Hematopoietic multipotent progenitor cell treated with erythropoietin and hydrocortisone succinate and interleukin-3 and kit ligand, for 17 days (in vitro differentiated cells): ENCODE measurements at regions not wholly inside any gene's neighbourhood (a gene's known extent, or its start where the extent isn't known, plus 50 kb on each side); places are given as distances from the start of the nearest gene placed in this dataset.
"Not testable (repeated sequence)": the region's sequence is repeated elsewhere in the genome, so short reads cannot be mapped to it uniquely, and the experiment has no call there.

Experiments used
- DNase-seq: peaks from one replicate; pipeline ENCODE4 v3.0.0-alpha.2; 2015; ENCODE audit warnings: low spot score

DNA sequence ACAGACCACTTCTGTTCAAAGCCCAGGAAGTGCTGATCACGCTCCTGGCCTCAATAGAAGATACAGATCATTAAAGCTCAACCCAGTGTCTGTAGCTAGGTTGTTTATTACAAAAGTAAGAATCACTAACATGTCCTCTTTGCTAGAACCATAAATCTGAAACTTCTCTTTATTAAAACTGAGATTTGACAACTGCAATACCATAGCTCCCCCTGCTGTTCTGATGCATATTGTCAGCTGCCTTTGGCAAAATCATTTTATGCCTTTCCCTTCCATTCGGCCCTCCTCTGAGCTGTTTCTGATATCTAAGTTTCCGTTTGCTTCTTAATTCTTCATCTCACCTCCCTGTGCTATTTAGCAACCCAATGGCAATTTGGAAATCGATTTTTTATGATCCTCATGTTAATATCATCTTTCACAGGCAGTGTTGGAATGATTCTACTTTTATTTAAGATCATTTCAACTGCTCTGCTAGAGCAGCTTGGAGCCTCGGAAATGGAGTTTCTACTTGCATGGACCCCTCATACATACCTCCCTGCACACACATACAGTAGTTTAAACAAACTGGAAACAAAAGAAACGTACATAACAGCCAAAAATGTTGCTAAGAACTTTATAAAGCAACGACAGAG is 998.8 kb downstream of the MAT2B start:
- DNase-seq: peak; percentile 7

GRCh38 chr5:164505791-164506190 is 1000.4 kb downstream of the MAT2B start:
- DNase-seq: no peak

GRCh38 chr5:164518067-164518740 is 1012.8 kb downstream of the MAT2B start:
- no peak for DNase-seq

DNA sequence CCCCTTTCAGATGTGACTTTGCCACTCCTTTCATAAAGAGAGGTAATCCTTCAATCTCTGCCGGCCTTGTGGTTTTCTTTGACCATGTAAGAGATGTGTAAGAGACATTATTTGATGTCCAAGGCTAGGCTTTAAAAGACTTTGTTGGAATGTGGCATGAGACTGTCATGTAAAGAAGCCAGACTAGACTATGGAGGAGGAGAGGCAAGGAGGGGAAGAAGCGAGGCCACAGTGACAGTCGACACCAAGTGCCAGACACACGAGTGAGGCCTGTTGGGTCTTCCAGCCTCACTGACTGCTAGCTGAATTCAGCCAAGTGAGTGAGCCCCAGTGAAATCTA is 1013.3 kb downstream of the MAT2B start:
- DNase-seq: no peak

DNA sequence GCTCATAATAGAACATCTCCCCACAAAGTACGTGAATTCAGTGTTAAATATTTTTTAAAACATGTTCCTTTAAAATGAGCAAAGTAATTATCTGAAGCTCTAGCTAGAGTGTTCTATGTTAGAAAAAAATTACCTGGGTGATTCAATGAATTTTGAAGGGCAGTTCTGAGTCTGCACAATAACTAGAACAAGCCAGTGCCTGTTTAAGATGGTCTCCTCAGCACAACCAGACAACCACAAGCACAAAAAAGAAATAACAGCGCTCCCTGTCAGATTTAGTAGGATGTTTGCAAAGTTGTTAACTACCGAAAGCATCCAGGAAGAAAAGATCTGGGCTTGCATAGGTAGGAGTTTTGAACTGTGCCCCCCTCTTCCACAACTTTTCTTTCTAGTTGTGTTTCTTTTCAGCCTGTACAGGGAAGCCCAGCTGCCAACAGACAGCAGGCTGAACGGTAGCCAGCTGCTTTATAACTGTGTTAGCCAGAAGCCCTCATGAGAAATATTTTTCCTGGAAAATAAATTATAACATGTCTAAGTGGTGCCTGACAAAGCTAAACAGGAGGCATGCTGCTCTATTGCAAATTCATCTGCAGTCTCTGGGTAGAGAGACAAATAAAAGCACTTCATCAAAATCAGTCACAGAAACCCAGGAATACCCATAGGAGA is 1026.9 kb downstream of the MAT2B start:
- no peak for DNase-seq

DNA sequence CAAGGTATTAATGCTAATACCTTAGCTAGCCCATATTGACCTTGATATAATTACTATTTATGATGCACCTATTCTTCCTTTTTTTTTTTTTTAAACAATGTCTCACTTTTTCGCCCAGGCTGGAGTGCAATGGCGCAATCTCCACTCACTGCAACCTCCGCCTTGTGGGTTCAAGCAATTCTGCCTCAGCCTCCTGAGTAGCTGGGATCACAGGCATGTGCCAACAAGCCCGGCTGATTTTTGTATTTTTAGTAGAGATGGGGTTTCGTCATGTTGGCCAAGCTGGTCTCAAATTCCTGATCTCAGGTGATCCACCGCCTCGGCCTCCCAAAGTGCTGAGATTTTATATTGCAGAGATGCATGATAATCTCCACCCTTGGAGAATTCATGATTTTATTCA is 1028.0 kb downstream of the MAT2B start:
- DNase-seq: not testable (repeated sequence)

GRCh38 chr5:164540174-164540573 is 1034.8 kb downstream of the MAT2B start:
- DNase-seq: no peak

GRCh38 chr5:164545507-164545906 is 1040.1 kb downstream of the MAT2B start:
- no peak for DNase-seq

GRCh38 chr5:164553851-164554250 is 1048.4 kb downstream of the MAT2B start:
- DNase-seq: no peak

- no peak for DNase-seq
Measured at GRCh38 chr5:164555809-164556208, 1050.4 kb downstream of the MAT2B start.

DNA sequence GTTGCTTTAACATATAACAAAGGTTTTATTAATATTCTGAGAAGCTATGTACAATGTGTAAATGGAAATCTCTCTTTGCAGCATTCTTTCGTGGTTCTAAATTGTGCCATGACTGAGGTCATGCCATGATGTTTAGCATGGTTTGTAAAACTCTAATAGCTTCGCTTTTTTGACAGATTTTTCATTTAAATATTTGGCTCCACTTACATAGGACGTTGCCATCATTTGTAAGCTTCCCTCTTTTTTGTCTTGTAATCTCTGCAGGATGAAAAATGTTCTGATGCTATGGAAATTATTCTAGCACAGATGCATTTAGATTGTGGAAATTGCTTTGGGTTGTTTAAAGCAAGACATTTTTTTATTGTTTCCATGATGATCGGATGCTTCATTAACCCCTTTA is 1054.8 kb downstream of the MAT2B start:
- no peak for DNase-seq

- no peak for DNase-seq
Measured at GRCh38 chr5:164561933-164562872, 1056.8 kb downstream of the MAT2B start.

GRCh38 chr5:164563370-164563769 is 1058.0 kb downstream of the MAT2B start:
- no peak for DNase-seq

DNA sequence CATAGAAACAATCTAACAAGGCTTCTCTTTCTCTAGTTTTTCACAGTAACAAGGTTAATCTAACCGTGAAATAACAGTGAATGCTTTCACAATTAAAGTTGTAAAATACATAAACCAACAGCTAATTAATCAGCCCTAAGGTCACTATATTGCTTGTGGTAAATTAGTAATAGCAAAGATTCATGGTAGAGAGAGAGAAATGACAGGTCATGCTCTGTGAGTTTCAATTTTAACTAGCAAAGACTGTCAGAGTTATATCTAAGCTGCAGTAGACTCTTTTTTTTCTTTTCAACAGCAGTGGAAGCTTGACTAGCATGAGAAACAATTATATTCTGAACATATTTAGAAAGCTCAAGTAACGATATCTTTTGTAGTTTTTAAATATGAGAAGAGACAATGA is 1068.0 kb downstream of the MAT2B start:
- no peak for DNase-seq

DNA sequence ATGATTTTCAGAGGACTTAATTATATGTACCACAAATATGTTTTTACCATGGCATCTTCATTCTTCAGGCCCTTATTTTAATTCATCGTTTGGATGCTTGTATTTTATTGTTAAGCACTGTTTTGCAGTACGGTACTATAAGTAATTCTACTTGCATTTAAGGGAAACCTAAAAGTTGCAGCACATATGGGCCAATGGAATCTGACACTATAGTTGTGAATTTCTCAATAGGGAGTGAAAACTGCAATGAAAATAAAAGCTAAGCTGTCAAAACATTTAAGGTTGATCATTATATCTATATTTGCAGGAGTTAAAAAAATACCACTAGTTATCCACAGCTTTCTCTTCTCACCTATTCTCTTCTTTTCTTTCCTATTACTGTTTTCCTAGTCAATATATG is 1071.8 kb downstream of the MAT2B start:
- DNase-seq: no peak

DNA sequence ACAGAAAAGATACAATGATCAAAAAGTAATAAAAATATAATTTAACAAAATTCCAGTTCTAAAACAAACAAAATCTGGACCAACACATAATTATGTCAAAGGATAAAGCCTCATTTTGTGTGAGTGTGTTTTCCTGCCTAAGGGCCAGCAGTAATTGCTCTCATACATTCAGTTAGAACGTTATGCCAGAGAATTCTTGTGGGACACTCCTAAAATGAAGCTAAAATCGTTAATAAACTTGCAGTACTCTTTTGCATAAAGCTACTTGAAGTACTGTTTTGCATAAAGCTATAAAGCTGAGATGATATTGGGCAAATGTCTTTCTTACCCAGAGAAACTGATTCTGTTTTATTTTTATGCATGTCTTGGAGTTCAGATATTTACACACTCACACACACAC is 1072.3 kb downstream of the MAT2B start:
- no peak for DNase-seq

DNA sequence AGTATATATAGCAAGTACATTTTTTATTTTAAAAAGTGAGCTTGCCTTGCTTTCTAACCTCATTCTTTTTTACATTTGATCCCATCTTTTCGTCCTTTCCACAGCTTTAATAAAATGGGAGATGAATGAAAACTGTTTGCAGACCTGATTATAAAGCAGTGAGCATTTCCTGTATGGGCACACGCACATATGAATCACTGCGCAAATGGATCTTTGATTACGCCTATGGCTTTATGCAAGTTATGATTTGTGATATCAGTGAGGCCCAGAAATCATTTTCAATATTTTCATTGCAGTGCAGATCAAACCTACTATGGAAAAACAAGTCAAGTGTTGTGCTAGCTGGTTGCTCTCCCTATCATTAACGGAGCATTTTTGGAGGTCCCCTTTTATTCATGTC is 1073.0 kb downstream of the MAT2B start:
- no peak for DNase-seq

DNA sequence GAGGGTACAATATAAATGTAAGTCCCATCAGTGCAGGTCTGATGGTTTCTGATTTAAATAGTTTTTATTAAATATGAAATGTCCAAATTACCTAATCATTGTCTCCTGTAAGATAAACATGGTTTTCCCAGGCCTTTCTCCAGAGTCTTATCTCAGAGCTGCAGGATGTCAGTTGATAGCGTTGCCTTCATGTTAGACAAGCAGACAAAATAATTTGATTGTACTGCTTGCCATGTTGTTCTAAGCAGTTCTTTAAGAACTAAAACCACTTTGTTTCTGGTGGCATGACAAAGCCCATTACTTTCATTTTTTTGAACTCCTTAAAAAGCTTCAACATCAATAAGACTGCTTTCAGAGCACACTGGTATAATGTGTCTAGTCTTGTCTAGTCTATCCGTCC is 1073.5 kb downstream of the MAT2B start:
- DNase-seq: no peak

DNA sequence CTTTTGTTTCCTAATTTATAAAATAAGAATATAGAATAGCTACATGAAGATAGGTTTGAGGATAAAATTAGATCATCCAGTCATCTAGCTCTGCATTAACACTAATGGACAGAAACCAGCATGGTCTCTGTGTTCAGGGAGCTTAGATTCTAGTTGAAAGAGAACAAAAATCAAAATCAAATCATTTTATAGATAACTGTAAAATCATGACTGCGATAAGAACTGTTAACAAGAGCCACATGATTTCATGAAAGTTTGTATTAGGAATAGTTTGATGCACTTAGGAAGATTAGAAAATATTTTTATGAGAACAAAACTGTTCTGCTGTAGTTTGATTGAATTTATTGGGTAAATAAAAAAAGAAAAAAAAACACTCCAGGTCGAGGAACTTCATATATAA is 1074.7 kb downstream of the MAT2B start:
- DNase-seq: no peak

GRCh38 chr5:164581889-164582288 is 1076.5 kb downstream of the MAT2B start:
- no peak for DNase-seq

DNA sequence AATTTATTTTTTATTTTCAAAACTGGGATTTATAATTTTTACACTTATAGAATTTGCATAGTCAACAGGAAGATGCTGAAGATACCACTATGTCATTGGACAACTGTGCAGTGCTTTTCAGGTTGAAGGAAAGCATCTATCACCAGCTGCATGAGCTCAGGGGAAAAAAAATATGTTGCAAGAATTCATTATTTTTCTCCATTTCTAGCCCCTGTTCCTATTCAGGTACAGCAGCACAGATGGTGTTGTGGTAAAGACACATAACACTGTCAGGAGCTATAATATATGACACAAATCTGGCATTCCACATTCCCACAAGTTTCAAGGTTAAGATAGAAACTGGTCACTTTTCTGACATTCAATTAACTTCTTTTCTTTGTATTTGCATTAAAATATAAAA is 1088.6 kb downstream of the MAT2B start:
- no peak for DNase-seq

- DNase-seq: no peak
Measured at GRCh38 chr5:164597293-164597900, 1092.0 kb downstream of the MAT2B start.
